ENCODE measurements at regions not wholly inside any gene's neighbourhood (a gene's known extent, or its start where the extent isn't known, plus 50 kb on each side); places are given as distances from the start of the nearest gene placed in this dataset.

DNA sequence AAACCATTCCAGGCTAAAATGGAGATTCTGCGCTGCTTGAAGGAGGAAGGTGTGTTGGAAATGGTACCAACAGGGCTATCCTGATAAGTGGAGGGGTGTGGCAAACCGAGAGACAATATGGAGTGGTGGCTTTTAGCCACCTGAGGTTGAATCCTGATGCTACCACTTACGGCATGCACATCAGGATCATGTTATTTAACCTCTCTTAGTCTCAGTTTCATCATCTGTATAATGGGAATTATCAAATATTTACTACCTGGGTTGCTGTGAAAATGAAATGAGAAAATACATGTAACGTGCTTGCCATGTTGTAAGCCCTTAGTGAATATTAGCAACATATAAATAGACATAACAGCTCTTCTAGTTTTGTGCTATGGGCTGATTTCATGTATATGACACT, 117.1 kb downstream of the TBX19 start:
- Histone ChIP-seq H3K79me1 (ENCODE audit: low read depth, low read length) (no peaks in the 10 kb centered on the region; the same call in 1 of the 2 replicates), H2AFZ (ENCODE audit: low read length) (no peak overlapping the region), H4K5ac (ENCODE audit: insufficient read length, low read depth, low read length) (no peak overlapping the region), H3K27ac (ENCODE audit: low read depth, low read length) (no peak overlapping the region), H3K4me2 (ENCODE audit: insufficient read depth in 1 of 2, low read depth in 2 of 2, low read length in 2 of 2) (no peak overlapping the region), H3K4ac (replicated peaks; ENCODE audit: insufficient read length, low read depth, low read length) (no peak overlapping the region), H2BK15ac (ENCODE audit: low read length) (no peak overlapping the region), H2BK20ac (ENCODE audit: low read length) (no peak overlapping the region), H3K23me2 (ENCODE audit: low read depth, low read length) (no peaks in the 10 kb centered on the region; the same call in 1 of the 2 replicates), H2BK5ac (ENCODE audit: low read depth, low read length) (no peak overlapping the region), H3K23ac (ENCODE audit: insufficient read length) (no peak overlapping the region), H3K4me1 (replicated peaks in 1 of 4; ENCODE audit: control insufficient read depth in 3 of 4, insufficient read depth in 4 of 4, low read length in 3 of 4) (peaks cover 0 to 8% (median 2%) of the 10 kb centered on the region in 4 experiments; a peak in 4 of 7 replicates), H2BK120ac (replicated peaks; ENCODE audit: low read depth, low read length) (no peak overlapping the region), H2AK5ac (ENCODE audit: low read depth, low read length) (no peak overlapping the region), H3K27me3 (replicated peaks in 1 of 4; ENCODE audit: control insufficient read depth in 3 of 4, extremely low read depth in 1 of 4, insufficient read depth in 3 of 4, low read length in 3 of 4) (peaks cover 0 to 1% (median 0%) of the 10 kb centered on the region in 4 experiments; a peak in 1 of 7 replicates), H3K79me2 (ENCODE audit: control insufficient read depth in 1 of 2, insufficient read depth in 2 of 2, low read length in 2 of 2) (no peaks in the 10 kb centered on the region), H2BK12ac (ENCODE audit: low read depth, low read length) (no peak overlapping the region), H3K9ac (replicated peaks in 1 of 4; ENCODE audit: extremely low read depth in 1 of 4, low read depth in 3 of 4, low read length in 3 of 4) (no peak overlapping the region), H3K36me3 (ENCODE audit: control insufficient read depth in 2 of 4, insufficient read depth in 4 of 4, low read length in 3 of 4) (no peaks in the 10 kb centered on the region), H4K91ac (replicated peaks; ENCODE audit: insufficient read length, low read length) (no peak overlapping the region), H3K56ac (replicated peaks; ENCODE audit: insufficient read length, low read depth, low read length) (no peak overlapping the region), H4K20me1 (replicated peaks in 1 of 2; ENCODE audit: control insufficient read depth in 1 of 2, insufficient read depth in 2 of 2, low read length in 2 of 2) (no peaks in the 10 kb centered on the region), H3K14ac (ENCODE audit: insufficient read length) (no peak overlapping the region), H4K8ac (ENCODE audit: extremely low read depth, insufficient read depth, low read length) (no peak overlapping the region), H3K4me3 (ENCODE audit: extremely low read depth in 1 of 4, insufficient read depth in 2 of 4, low read depth in 3 of 4, low read length in 4 of 4) (no peak overlapping the region), H3K9me3 (ENCODE audit: insufficient read depth in 2 of 2, low read depth in 1 of 2, low read length in 1 of 2) (no peaks in the 10 kb centered on the region), H3K18ac (ENCODE audit: extremely low read depth, low read length) (no peak overlapping the region)
- ChIA-PET CTCF (ENCODE audit: partially characterized antibody) (interaction anchor here (0.9 kb wide), 1 partner anchor 116 kb away, joined by 3 read pairs; no protein-coding TSS in a partner anchor), POLR2A (ENCODE audit: partially characterized antibody) (interaction anchor here (1.1 kb wide), 1 partner anchor 11 kb away, joined by 4 read pairs; no protein-coding TSS in a partner anchor)
- 95% methylated on average over 4 of the region's 4 CpGs; no CpG with 5 or more reads in 1 of the 2 experiments for WGBS, 2 experiments (ENCODE audit: extremely low coverage in 1 of 2, insufficient coverage in 1 of 2, insufficient read length in 1 of 2, insufficient replicate concordance in 2 of 2, low coverage in 1 of 2, low lambda C conversion rate in 2 of 2, missing lambda C conversion rate in 1 of 2)
- DNase-seq (ENCODE audit: low read depth in 1 of 2, low spot score in 2 of 2) (no peak), FAIRE-seq (no peak)
- TF ChIP-seq CHD1 (IDR thresholded peaks at IDR 0.05; ENCODE audit: low read depth, low read length) = no peak
- TF ChIP-seq GTF2F1 (IDR thresholded peaks at IDR 0.05; ENCODE audit: borderline replicate concordance, low read depth, low read length) = no peak

Measured in H1 (cell line).